ENCODE measurements at regions not wholly inside any gene's neighbourhood (a gene's known extent, or its start where the extent isn't known, plus 50 kb on each side); places are given as distances from the start of the nearest gene placed in this dataset.

GRCh38 chrX:1899841-1900240 is 285.0 kb downstream of the ASMT start:
- no peak overlapping the region for H3K4me3 ChIP-seq (ENCODE audit: low read length, poor library complexity, severe bottlenecking)
- H3K9ac ChIP-seq (ENCODE audit: low read depth, low read length, poor library complexity, severe bottlenecking): no peak overlapping the region
- H3K9me3 ChIP-seq (ENCODE audit: insufficient read depth, low read depth, low read length): no peaks in the 10 kb centered on the region
- no peak overlapping the region for H3K4me2 ChIP-seq (ENCODE audit: low read depth, low read length, poor library complexity, severe bottlenecking)
- H3K4me1 ChIP-seq (ENCODE audit: insufficient read depth, low read length, poor library complexity, severe bottlenecking): no peaks in the 10 kb centered on the region
- TF ChIP-seq, protein P1, sequence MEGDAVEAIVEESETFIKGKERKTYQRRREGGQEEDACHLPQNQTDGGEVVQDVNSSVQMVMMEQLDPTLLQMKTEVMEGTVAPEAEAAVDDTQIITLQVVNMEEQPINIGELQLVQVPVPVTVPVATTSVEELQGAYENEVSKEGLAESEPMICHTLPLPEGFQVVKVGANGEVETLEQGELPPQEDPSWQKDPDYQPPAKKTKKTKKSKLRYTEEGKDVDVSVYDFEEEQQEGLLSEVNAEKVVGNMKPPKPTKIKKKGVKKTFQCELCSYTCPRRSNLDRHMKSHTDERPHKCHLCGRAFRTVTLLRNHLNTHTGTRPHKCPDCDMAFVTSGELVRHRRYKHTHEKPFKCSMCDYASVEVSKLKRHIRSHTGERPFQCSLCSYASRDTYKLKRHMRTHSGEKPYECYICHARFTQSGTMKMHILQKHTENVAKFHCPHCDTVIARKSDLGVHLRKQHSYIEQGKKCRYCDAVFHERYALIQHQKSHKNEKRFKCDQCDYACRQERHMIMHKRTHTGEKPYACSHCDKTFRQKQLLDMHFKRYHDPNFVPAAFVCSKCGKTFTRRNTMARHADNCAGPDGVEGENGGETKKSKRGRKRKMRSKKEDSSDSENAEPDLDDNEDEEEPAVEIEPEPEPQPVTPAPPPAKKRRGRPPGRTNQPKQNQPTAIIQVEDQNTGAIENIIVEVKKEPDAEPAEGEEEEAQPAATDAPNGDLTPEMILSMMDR (conservative IDR thresholded peaks at IDR 0.05; ENCODE audit: low read length): no peak
- no peak for TF ChIP-seq EZH2phosphoT487 (IDR thresholded peaks at IDR 0.05; ENCODE audit: borderline replicate concordance)
- no peaks in the 10 kb centered on the region for H3K79me2 ChIP-seq (ENCODE audit: insufficient read depth, low read length)
- no peaks in the 10 kb centered on the region for H3K36me3 ChIP-seq (ENCODE audit: insufficient read depth, low read length)
- no peaks in the 10 kb centered on the region for H4K20me1 ChIP-seq (ENCODE audit: insufficient read depth, low read length, poor library complexity, severe bottlenecking)
- no peaks in the 10 kb centered on the region for H3K9me2 ChIP-seq (replicated peaks; ENCODE audit: low read depth, low read length)
- H2AFZ ChIP-seq (ENCODE audit: low read length): no peak overlapping the region
- no peaks in the 10 kb centered on the region for H3K27me3 ChIP-seq (ENCODE audit: insufficient read depth, low read length, poor library complexity, severe bottlenecking)
- no peaks in the 10 kb centered on the region for H3F3A ChIP-seq (ENCODE audit: low read depth)

- Histone ChIP-seq H4K20me1 (ENCODE audit: insufficient read depth, low read length, poor library complexity, severe bottlenecking) (no peaks in the 10 kb centered on the region), H3K9me3 (ENCODE audit: insufficient read depth, low read depth, low read length) (no peaks in the 10 kb centered on the region), H3K9ac (ENCODE audit: low read depth, low read length, poor library complexity, severe bottlenecking) (no peak overlapping the region), H3K4me2 (ENCODE audit: low read depth, low read length, poor library complexity, severe bottlenecking) (no peak overlapping the region), H3F3A (ENCODE audit: low read depth) (no peaks in the 10 kb centered on the region), H3K9me2 (replicated peaks; ENCODE audit: low read depth, low read length) (no peaks in the 10 kb centered on the region), H3K36me3 (ENCODE audit: insufficient read depth, low read length) (no peaks in the 10 kb centered on the region), H2AFZ (ENCODE audit: low read length) (no peak overlapping the region), H3K79me2 (ENCODE audit: insufficient read depth, low read length) (no peaks in the 10 kb centered on the region), H3K4me3 (ENCODE audit: low read length, poor library complexity, severe bottlenecking) (no peak overlapping the region), H3K4me1 (ENCODE audit: insufficient read depth, low read length, poor library complexity, severe bottlenecking) (no peaks in the 10 kb centered on the region), H3K27me3 (ENCODE audit: insufficient read depth, low read length, poor library complexity, severe bottlenecking) (no peaks in the 10 kb centered on the region)
- TF ChIP-seq, protein P1 (conservative IDR thresholded peaks at IDR 0.05; ENCODE audit: low read length): no peak
- TF ChIP-seq EZH2phosphoT487 (IDR thresholded peaks at IDR 0.05; ENCODE audit: borderline replicate concordance): no peak
These were observed 288.0 kb downstream of the ASMT start for GRCh38 chrX:1902901-1903235.

DNA sequence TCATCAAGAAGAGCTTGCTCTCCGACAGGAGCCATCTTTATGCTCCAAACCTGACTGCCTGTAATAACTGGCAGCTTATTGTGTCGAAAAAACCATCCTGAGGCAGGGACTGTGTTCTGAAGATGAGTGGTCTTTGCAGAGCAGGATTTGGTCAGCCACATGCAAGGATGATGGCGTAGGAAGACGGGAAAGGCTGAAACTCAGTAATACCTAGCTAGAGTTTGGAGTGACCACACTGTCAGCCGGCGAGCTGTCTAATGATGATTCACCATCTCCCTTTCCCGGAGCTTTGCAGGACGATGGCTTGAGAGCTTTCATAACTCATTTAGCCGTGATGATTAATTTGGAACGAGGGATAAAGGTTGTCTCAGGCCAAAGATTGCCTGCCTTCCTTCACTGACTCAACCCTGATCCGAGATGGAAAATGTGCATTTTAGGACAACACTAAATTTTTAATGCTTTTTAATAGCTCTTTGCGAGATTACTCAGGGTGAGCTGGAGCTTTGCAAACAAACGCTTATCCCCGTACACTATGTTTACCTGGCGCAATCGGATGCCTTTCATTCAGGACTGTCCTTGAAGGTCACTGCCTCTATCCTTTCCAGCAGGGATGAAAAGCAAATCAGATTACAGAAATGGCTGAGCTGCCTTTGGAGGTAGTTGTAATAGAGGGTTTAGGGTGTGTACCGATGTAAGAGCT is 288.5 kb downstream of the ASMT start:
- H3K9ac ChIP-seq (ENCODE audit: low read depth, low read length, poor library complexity, severe bottlenecking): no peak overlapping the region
- H3K4me2 ChIP-seq (ENCODE audit: low read depth, low read length, poor library complexity, severe bottlenecking): no peak overlapping the region
- TF ChIP-seq, protein P1 (conservative IDR thresholded peaks at IDR 0.05; ENCODE audit: low read length): no peak
- no peak for TF ChIP-seq EZH2phosphoT487 (IDR thresholded peaks at IDR 0.05; ENCODE audit: borderline replicate concordance)
- no peak overlapping the region for H2AFZ ChIP-seq (ENCODE audit: low read length)
- no peaks in the 10 kb centered on the region for H3K4me1 ChIP-seq (ENCODE audit: insufficient read depth, low read length, poor library complexity, severe bottlenecking)
- no peaks in the 10 kb centered on the region for H3F3A ChIP-seq (ENCODE audit: low read depth)
- H3K27me3 ChIP-seq (ENCODE audit: insufficient read depth, low read length, poor library complexity, severe bottlenecking): no peaks in the 10 kb centered on the region
- no peak overlapping the region for H3K4me3 ChIP-seq (ENCODE audit: low read length, poor library complexity, severe bottlenecking)
- H3K79me2 ChIP-seq (ENCODE audit: insufficient read depth, low read length): no peaks in the 10 kb centered on the region
- no peaks in the 10 kb centered on the region for H3K36me3 ChIP-seq (ENCODE audit: insufficient read depth, low read length)
- no peaks in the 10 kb centered on the region for H4K20me1 ChIP-seq (ENCODE audit: insufficient read depth, low read length, poor library complexity, severe bottlenecking)
- no peaks in the 10 kb centered on the region for H3K9me3 ChIP-seq (ENCODE audit: insufficient read depth, low read depth, low read length)
- no peaks in the 10 kb centered on the region for H3K9me2 ChIP-seq (replicated peaks; ENCODE audit: low read depth, low read length)

Measured in Loucy (cell line).